ENCODE measurements at regions not wholly inside any gene's neighbourhood (a gene's known extent, or its start where the extent isn't known, plus 50 kb on each side); places are given as distances from the start of the nearest gene placed in this dataset.
"Not testable (repeated sequence)": the region's sequence is repeated elsewhere in the genome, so short reads cannot be mapped to it uniquely, and the experiment has no call there.

GRCh38 chr12:25424211-25424731, 128.8 kb downstream of the LMNTD1 start:
- no peak for DNase-seq (ENCODE audit: low read depth)

GRCh38 chr12:25423355-25424050, 129.6 kb downstream of the LMNTD1 start:
- DNase-seq (ENCODE audit: low read depth) = peak; percentile 37

- no peak for DNase-seq (ENCODE audit: low read depth)
These were observed 130.8 kb downstream of the LMNTD1 start for GRCh38 chr12:25422241-25422640.

DNA sequence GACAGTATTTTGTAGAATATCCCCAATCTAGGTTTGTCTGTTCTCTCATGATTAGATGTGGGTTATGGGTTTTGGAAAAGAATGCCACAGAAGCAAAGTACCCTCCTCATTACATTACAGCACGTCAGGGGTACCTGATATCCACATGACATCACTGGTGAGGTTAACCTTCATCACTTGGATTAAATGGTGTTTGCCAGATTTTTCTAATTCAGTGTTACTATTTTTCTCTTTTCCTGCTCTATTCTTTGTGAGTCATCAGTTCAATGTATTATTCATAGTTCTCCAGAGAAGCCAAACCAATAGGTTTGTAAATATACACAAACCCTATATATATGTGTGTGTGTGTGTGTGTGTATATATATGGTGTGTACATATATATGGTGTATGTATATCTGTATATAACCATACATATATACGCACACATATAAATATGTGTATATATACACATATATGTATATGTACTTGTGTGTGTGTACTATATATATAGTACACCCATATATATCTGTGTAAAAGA, 131.4 kb downstream of the LMNTD1 start:
- no peak for DNase-seq (ENCODE audit: low read depth)

DNA sequence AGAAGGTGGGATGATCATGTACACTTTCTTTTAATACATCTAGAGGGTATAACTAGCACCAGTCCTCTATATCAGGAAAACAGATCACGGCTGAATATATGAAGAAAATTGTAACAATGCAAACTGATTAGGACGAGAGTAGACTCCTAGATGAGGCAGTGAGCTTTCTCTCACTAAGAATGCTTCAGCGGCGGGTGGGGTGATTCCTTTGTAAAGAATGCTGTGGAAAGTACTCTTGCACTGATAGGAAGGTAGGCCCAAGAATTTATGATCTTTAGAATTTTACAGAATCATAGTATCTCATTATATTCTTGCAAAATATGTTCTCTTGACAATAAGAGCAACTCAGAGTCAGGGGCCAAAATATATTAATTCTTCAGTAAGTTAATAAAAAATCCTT, 133.0 kb downstream of the LMNTD1 start:
- no peak for DNase-seq (ENCODE audit: low read depth)

- DNase-seq (ENCODE audit: low read depth) = no peak
These were observed 133.5 kb downstream of the LMNTD1 start for GRCh38 chr12:25419595-25419994.

DNA sequence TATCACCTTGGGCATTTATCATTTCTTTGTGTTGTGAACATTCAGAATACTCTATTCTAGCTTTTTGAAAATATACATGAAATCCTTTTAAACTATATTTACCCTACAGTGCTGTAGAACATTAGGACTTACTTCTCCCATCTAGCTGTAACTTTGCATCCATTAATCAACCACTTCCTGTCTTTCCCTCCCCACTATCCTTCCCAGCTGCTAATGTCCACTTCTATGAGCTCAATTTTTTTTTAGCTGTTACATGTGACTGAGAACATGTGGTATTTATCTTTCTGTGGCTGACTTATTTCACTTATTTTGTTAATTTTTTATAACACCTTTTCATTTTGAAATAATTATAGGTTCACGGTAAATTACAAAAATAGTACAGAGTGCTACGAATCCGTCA, 136.0 kb downstream of the LMNTD1 start:
- DNase-seq (ENCODE audit: low read depth) = no peak

DNA sequence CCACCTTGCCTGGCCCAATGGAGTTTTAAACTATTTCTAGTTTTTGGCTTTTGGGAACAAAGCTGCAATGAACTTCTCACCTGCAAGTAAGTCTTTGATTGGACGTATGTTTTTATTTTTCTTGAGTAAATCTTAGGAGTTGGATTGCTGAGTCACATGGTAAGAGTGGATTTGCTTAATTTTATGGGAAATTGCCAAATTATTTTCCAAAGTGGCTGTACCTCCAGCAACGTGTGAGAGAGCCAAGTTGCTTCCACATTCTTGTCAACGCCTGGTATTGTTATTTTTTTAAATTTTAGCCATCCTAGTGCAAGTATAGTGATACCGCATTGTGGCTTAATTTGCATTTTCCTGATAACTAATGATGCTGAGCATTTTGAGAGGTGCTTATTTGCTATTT, 136.6 kb downstream of the LMNTD1 start:
- DNase-seq (ENCODE audit: low read depth) = no peak

DNA sequence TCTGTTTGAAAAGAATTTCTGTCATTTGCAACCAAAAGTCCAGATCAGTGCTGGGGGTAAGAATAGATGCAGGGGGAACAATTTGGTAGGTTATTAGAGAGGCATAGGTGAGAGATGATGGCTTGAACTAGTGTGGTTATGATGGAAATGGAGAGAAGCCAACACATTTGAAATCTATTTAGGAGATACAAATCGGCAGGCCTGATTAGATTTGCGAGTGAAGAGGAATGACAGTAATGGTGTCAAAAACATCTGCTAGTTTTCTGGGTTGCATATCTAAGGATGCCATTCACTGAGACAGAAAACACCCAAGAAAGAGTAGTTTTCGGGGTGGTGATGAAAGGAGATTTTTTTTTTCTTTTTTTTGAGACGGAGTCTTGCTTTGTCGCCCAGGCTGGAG, 138.1 kb downstream of the LMNTD1 start:
- DNase-seq (ENCODE audit: low read depth) = no peak

DNA sequence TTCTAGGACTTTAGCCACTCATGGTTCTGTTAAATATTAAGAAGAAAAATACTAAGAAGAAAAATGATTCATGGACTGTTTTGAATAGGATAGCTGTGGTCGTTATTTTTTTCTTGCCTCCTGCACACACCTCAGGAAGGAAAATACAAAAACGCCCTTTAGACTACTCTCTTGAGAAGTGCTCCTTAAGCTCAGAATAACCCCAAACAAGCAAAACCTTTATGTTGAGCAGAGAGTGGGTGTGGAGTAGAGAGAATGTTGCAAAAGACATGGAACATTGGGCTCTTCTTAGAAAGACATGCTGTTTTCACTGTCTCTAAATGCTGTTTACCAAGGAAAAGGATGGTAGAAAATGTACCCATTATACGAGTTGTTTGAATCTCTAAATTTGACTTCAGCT, 140.3 kb downstream of the LMNTD1 start:
- DNase-seq (ENCODE audit: low read depth) = no peak

GRCh38 chr12:25404955-25405354, 148.1 kb downstream of the LMNTD1 start:
- DNase-seq (ENCODE audit: low read depth) = no peak

DNA sequence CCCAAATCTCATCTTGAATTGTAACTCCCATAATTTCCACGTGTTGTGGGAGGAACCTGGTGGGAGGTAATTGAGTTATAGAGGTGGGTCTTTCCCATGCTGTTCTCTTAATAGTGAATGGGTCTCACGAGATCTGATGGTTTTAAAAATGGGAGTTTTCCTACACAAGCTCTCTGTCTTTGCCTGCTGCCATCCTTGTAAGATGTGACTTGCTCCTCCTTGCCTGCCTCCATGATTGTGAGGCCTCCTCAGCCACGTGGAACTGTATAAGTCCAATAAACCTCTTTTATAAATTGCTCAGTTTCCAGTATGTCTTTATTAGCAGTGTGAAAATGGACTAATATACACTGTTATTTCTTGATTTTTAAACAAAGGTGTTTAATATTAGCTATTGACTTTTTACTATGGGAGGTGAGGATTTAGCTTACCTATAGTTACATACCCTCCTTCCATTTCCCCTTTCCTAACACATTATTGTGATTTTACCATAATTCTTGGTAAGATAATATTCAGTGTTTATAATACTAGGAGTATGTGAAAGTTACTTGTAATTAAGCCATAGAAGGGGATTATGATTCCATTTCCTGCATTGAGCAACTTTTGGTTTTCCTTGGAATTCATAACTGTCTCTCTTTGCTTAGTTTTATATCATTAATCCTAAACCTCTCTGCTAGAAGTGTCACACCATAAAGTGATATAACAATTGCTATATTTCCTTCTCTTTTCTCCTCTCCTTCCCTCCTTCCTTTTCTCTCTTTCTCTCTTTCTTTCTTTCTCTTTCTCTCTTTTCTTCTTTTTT, 151.0 kb upstream of the KRAS start:
- no peak for DNase-seq (ENCODE audit: low read depth)

DNA sequence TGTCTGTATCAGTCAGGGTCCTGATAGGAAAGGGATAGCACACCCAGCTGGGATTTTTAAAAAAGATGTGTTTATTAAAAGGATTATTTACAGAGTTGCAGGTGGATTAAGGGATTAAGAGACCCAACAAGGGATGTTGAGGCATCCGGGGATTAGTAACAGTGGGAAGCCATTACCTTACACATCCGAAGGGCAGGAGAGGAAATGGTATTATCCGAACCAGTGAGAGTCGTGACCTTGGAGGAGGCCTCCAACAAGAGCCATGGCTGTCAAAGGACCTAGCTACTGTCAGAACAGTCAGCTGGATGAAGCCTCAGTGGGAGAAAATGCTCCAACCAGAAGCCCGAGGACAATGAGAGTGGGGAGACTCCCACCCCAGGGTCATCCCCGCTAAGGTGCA, 146.3 kb upstream of the KRAS start:
- DNase-seq (ENCODE audit: low read depth) = no peak

DNA sequence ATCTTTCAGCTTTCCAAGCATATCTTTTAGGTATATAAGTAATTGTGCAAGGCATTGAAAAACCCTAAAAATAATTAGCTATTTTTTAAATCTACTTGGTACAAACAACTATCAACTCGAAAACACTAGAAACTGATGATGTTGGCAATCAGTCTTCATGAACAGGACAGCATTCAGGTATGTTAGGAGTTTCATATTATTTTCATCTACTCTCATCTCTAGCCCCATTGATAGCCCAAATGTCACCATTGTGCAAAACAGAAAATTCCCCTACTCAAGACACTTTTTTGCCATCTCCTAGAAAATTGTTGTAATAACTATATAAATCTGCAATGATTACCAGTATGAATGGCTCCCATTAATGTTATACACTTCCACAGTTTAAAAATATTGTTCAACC, 144.5 kb upstream of the KRAS start:
- DNase-seq (ENCODE audit: low read depth) = no peak

DNA sequence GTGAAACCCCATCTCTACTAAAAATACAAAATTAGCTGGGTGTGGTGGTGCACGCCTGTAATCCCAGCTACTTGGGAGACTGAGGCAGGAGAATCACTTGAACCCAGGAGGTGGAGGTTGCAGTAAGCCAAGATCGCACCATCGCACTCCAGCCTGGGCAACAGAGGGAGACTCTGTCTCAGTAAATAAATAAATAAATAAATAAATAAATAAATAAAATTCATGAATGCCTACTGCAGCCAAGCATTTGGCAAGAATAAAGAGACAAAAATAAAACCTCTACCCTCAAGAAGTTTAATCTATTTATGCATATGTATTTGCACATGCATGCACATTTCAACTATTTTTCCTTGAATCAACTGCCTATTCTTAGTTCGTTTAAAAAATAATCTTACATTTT, 144.0 kb upstream of the KRAS start:
- DNase-seq (ENCODE audit: low read depth) = not testable (repeated sequence)

- DNase-seq (ENCODE audit: low read depth) = no peak
These were observed 143.3 kb upstream of the KRAS start for GRCh38 chr12:25394025-25394424.

- not testable (repeated sequence) for DNase-seq (ENCODE audit: low read depth)
These were observed 140.6 kb upstream of the KRAS start for GRCh38 chr12:25391346-25391745.

DNA sequence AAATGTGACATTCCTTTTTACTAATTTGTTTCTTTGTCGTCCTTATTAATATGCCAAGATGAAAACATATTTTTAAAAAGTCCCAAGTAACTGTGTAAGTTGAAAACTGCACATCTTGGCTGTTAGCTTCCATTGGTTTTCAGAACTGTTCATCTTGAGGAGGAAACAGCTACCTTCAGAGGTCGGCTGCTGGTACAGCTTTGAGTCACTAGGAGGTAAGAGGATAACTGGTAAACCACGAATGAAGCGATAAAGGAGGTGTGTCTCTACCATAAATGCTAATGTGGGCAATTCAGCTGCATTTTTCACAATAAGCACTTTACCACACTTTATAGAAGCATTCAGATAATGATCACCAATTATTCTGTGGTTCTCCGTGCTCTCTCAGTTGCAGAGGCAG, 137.5 kb upstream of the KRAS start:
- peak; percentile 71 for DNase-seq (ENCODE audit: low read depth)

- no peak for DNase-seq (ENCODE audit: low read depth)
These were observed 137.0 kb upstream of the KRAS start for GRCh38 chr12:25387732-25388050.

- peak; percentile 85 for DNase-seq (ENCODE audit: low read depth)
These were observed 136.4 kb upstream of the KRAS start for GRCh38 chr12:25386831-25387731.

DNA sequence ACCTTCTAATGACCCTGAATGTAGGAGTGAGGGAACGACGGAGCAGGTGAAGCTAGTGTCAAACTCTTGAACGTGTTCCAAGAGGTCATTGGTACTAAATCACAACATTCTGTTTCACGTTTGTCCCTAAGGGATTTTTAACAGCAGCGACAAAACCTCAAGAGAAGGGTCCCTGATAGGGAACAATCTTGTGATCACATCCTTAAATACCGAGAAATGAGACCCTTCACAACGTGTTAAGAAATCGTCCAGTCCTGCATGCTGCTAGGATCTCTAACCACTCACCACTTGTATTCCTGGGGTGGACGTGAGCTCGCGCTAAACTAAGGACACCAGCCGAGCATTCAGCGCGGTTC, 134.1 kb upstream of the KRAS start:
- no peak for DNase-seq (ENCODE audit: low read depth)
